ENCODE measurements at regions not wholly inside any gene's neighbourhood (a gene's known extent, or its start where the extent isn't known, plus 50 kb on each side); places are given as distances from the start of the nearest gene placed in this dataset.

- Histone ChIP-seq H3K9me3 (replicated peaks in 1 of 2; ENCODE audit: control insufficient read depth in 1 of 2, insufficient read depth in 1 of 2, low read length in 2 of 2) (no peaks in the 10 kb centered on the region), H3K27ac (ENCODE audit: low read depth in 1 of 2, low read length in 2 of 2) (no peak overlapping the region), H3K4me1 (ENCODE audit: control insufficient read depth in 1 of 2, insufficient read depth in 2 of 2, low read length in 2 of 2) (no peaks in the 10 kb centered on the region), H3K9ac (ENCODE audit: insufficient read depth, low read length, poor library complexity, severe bottlenecking) (no peak overlapping the region), H3K36me3 (replicated peaks in 1 of 2; ENCODE audit: control insufficient read depth in 1 of 2, insufficient read depth in 2 of 2, low read length in 2 of 2) (no peaks in the 10 kb centered on the region), H2AFZ (ENCODE audit: insufficient read depth, low read depth, low read length, poor library complexity, severe bottlenecking) (no peak overlapping the region), H4K20me1 (ENCODE audit: insufficient read depth, low read length) (no peaks in the 10 kb centered on the region), H3K4me2 (replicated peaks; ENCODE audit: extremely low read depth, low read length, poor library complexity, severe bottlenecking) (no peak overlapping the region), H3K27me3 (ENCODE audit: control insufficient read depth in 2 of 2, insufficient read depth in 2 of 2, low read length in 2 of 2) (no peaks in the 10 kb centered on the region), H3K79me2 (ENCODE audit: insufficient read depth, low read length) (no peaks in the 10 kb centered on the region), H3K4me3 (replicated peaks in 1 of 3; ENCODE audit: low read depth in 2 of 3, low read length in 3 of 3) (no peak overlapping the region)
- no peak for TF ChIP-seq CTCF (IDR thresholded peaks at IDR 0.05)
- no peak for DNase-seq
- no peak overlapping the region for H3K4me3 Mint-ChIP-seq
- H3K27ac Mint-ChIP-seq = no peak overlapping the region
- H3K27me3 Mint-ChIP-seq (ENCODE audit: low read depth in 3 of 3) = no peaks in the 10 kb centered on the region
- WGBS (ENCODE audit: insufficient coverage) = no CpG with 5 or more reads among the region's 1 CpG
- no peaks in the 10 kb centered on the region for H3K4me1 Mint-ChIP-seq
- no peaks in the 10 kb centered on the region for H3K36me3 Mint-ChIP-seq
- H3K9me3 Mint-ChIP-seq = peaks cover 0 to 3% (median 2%) of the 10 kb centered on the region in 7 donors
- intact Hi-C loops (cut with micrococcal nuclease) = no loop called here
Measured at GRCh38 chr14:46464341-46464740, 187.2 kb downstream of the RPL10L start.

GRCh38 chr14:46451800-46452199 lies 199.8 kb downstream of the RPL10L start:
- no peaks in the 10 kb centered on the region for H4K20me1 ChIP-seq (ENCODE audit: insufficient read depth, low read length)
- no peaks in the 10 kb centered on the region for H3K27me3 Mint-ChIP-seq (ENCODE audit: low read depth in 3 of 3)
- no CpG with 5 or more reads among the region's 3 CpGs for WGBS (ENCODE audit: insufficient coverage)
- H3K4me3 Mint-ChIP-seq = no peak overlapping the region
- no peaks in the 10 kb centered on the region for H3K4me1 Mint-ChIP-seq
- H3K27ac ChIP-seq (ENCODE audit: low read depth in 1 of 2, low read length in 2 of 2) = no peak overlapping the region
- peaks cover 0 to 4% of the 10 kb centered on the region in 2 donors for H3K9me3 ChIP-seq (replicated peaks in 1 of 2; ENCODE audit: control insufficient read depth in 1 of 2, insufficient read depth in 1 of 2, low read length in 2 of 2)
- H3K27me3 ChIP-seq (ENCODE audit: control insufficient read depth in 2 of 2, insufficient read depth in 2 of 2, low read length in 2 of 2) = no peaks in the 10 kb centered on the region
- no peak for DNase-seq
- H3K4me3 ChIP-seq (replicated peaks in 1 of 3; ENCODE audit: low read depth in 2 of 3, low read length in 3 of 3) = no peak overlapping the region
- TF ChIP-seq CTCF (IDR thresholded peaks at IDR 0.05) = no peak
- H3K27ac Mint-ChIP-seq = no peak overlapping the region
- H3K79me2 ChIP-seq (ENCODE audit: insufficient read depth, low read length) = no peaks in the 10 kb centered on the region
- no peaks in the 10 kb centered on the region for H3K36me3 ChIP-seq (replicated peaks in 1 of 2; ENCODE audit: control insufficient read depth in 1 of 2, insufficient read depth in 2 of 2, low read length in 2 of 2)
- peaks cover 0 to 4% (median 3%) of the 10 kb centered on the region in 7 donors for H3K9me3 Mint-ChIP-seq
- H3K4me2 ChIP-seq (replicated peaks; ENCODE audit: extremely low read depth, low read length, poor library complexity, severe bottlenecking) = no peak overlapping the region
- no peak overlapping the region for H2AFZ ChIP-seq (ENCODE audit: insufficient read depth, low read depth, low read length, poor library complexity, severe bottlenecking)
- no peaks in the 10 kb centered on the region for H3K4me1 ChIP-seq (ENCODE audit: control insufficient read depth in 1 of 2, insufficient read depth in 2 of 2, low read length in 2 of 2)
- no peaks in the 10 kb centered on the region for H3K36me3 Mint-ChIP-seq
- intact Hi-C loops (cut with micrococcal nuclease) = no loop called here
- no peak overlapping the region for H3K9ac ChIP-seq (ENCODE audit: insufficient read depth, low read length, poor library complexity, severe bottlenecking)
